Parathyroid adenoma (tissue), 2 donors: ENCODE measurements at regions not wholly inside any gene's neighbourhood (a gene's known extent, or its start where the extent isn't known, plus 50 kb on each side); places are given as distances from the start of the nearest gene placed in this dataset.

ENCODE experiments used
- H2AFZ ChIP-seq: fragments of 300-600 bp; sonication (generic); one replicate; pipeline ENCODE4 v1.7.0; 2017; ENCODE audit warnings: antibody characterized with exemption, mild to moderate bottlenecking
- H3K27ac ChIP-seq: fragments of 300-600 bp; sonication (generic); one replicate; pipeline ENCODE4 v1.7.0; 2017
- H3K27me3 ChIP-seq: fragments of 300-600 bp; sonication (generic); one replicate; pipeline ENCODE4 v1.7.0; 2017; ENCODE audit warnings: low read length; ENCODE audit not compliant: control insufficient read depth, insufficient read depth
- H3K36me3 ChIP-seq: fragments of 300-600 bp; sonication (generic); one replicate; pipeline ENCODE4 v1.7.0; 2017; ENCODE audit warnings: low read length; ENCODE audit not compliant: control insufficient read depth, insufficient read depth
- H3K4me1 ChIP-seq: fragments of 300-600 bp; sonication (generic); one replicate; pipeline ENCODE4 v1.7.0; 2017; ENCODE audit warnings: control low read depth
- H3K4me2 ChIP-seq: fragments of 300-600 bp; sonication (generic); one replicate; pipeline ENCODE4 v1.7.0; 2017; ENCODE audit warnings: low read length
- H3K4me3 ChIP-seq: fragments of 300-600 bp; sonication (generic); one replicate; pipeline ENCODE4 v1.7.0; 2017; ENCODE audit warnings: low read depth, low read length
- H3K79me2 ChIP-seq: fragments of 300-600 bp; sonication (generic); one replicate; pipeline ENCODE4 v1.7.0; 2017; ENCODE audit warnings: control low read depth
- H3K9ac ChIP-seq: fragments of 300-600 bp; sonication (generic); one replicate; pipeline ENCODE4 v1.7.0; 2017; ENCODE audit warnings: mild to moderate bottlenecking
- H3K9me3 ChIP-seq: fragments of 300-600 bp; sonication (generic); one replicate; pipeline ENCODE4 v1.7.0; 2017; ENCODE audit warnings: low read length; ENCODE audit not compliant: control insufficient read depth
- TF ChIP-seq, protein P1 (sequence below): fragments of 300-600 bp; sonication (generic); IDR thresholded peaks from one replicate; pipeline ENCODE4 v1.7.0; 2017; ENCODE audit warnings: antibody characterized with exemption, mild to moderate bottlenecking
- donor health status: primary hyperparathyroidism.

- Histone ChIP-seq H3K4me2 (no peak overlapping the region), H2AFZ (no peak overlapping the region), H3K4me3 (no peak overlapping the region), H3K9me3 (no peaks in the 10 kb centered on the region), H3K27me3 (no peaks in the 10 kb centered on the region), H3K36me3 (no peaks in the 10 kb centered on the region), H3K9ac (no peak overlapping the region), H3K79me2 (no peaks in the 10 kb centered on the region), H3K27ac (no peak overlapping the region), H3K4me1 (peaks cover 22% of the 10 kb centered on the region)
- TF ChIP-seq, protein P1, sequence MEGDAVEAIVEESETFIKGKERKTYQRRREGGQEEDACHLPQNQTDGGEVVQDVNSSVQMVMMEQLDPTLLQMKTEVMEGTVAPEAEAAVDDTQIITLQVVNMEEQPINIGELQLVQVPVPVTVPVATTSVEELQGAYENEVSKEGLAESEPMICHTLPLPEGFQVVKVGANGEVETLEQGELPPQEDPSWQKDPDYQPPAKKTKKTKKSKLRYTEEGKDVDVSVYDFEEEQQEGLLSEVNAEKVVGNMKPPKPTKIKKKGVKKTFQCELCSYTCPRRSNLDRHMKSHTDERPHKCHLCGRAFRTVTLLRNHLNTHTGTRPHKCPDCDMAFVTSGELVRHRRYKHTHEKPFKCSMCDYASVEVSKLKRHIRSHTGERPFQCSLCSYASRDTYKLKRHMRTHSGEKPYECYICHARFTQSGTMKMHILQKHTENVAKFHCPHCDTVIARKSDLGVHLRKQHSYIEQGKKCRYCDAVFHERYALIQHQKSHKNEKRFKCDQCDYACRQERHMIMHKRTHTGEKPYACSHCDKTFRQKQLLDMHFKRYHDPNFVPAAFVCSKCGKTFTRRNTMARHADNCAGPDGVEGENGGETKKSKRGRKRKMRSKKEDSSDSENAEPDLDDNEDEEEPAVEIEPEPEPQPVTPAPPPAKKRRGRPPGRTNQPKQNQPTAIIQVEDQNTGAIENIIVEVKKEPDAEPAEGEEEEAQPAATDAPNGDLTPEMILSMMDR = no peak
Measured at GRCh38 chr1:29673228-29673500, 436.8 kb downstream of the PTPRU start.

GRCh38 chr1:29672416-29673227 is 436.3 kb downstream of the PTPRU start:
- Histone ChIP-seq H3K9ac (no peak overlapping the region), H3K27me3 (no peaks in the 10 kb centered on the region), H3K36me3 (no peaks in the 10 kb centered on the region), H3K27ac (no peak overlapping the region), H3K4me1 (peaks cover 22% of the 10 kb centered on the region), H3K4me2 (no peak overlapping the region), H2AFZ (no peak overlapping the region), H3K79me2 (no peaks in the 10 kb centered on the region), H3K9me3 (no peaks in the 10 kb centered on the region), H3K4me3 (no peak overlapping the region)
- TF ChIP-seq, protein P1 = no peak

DNA sequence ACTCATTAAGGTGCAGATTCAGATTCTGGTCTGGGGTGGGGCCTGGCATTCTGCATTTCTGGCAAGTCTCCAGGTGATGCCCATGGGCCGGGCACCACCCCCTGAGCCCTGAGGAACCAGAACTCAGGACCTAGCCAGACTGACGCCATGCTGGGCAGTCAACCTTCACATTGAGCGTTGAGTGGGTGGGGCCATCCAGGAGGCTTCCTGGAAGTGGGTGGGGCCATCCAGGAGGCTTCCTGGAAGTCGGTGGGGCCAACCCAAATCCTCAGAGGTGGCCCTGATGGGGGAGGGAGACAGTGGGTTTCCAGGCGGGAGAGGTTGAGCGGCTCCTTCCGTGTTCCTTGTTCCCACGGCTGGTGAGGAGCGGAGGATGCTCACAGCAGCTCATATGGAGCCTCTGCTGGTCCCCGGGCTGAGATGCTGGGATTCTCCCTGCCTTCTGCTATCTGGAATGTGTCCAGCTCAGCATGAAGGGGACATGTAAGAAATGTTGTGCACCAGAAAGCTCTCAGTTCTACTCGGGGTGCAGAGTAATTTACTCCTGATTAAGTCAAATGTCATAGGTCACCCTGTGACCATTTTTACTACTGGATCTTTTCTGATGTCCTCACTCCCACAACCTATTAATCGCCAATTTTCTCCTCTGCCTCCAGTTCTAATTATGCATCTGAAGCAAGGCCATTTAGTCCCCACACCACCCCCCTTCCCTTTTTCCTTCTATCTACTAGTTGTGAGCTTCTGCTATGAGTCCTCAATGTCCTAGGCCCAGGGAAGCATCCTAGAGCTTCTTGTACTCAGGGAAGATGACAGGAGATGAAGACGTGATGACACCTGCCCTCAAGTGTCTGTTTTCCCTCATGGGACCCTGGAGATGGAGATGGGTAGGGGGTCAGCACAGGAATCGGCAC is 435.4 kb downstream of the PTPRU start:
- Histone ChIP-seq H3K4me3 (no peak overlapping the region), H3K4me1 (peaks cover 22% of the 10 kb centered on the region), H3K36me3 (no peaks in the 10 kb centered on the region), H3K79me2 (no peaks in the 10 kb centered on the region), H3K9ac (no peak overlapping the region), H2AFZ (no peak overlapping the region), H3K4me2 (no peak overlapping the region), H3K27me3 (no peaks in the 10 kb centered on the region), H3K9me3 (no peaks in the 10 kb centered on the region), H3K27ac (no peak overlapping the region)
- TF ChIP-seq, protein P1 = no peak

DNA sequence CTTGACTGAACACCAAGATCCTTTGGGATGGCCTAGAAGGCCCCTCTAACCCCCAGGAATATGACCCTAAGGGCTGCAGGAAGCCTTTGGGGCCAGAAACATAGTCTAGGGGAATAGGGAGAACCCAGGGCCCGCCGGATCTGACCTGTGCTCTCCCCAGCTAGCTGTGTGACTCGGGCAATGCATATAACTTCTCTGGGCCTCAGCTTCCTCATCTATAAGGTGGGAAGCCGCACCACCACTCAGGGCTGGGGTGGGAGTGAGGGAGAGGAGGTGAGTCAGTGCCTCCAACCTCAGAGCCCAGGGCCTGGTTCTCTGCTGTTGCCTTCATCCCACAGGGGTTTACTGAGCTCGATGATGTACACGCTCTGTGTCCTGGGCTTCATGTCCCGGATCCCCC is 434.4 kb downstream of the PTPRU start:
- Histone ChIP-seq H3K4me3 (no peak overlapping the region), H3K9me3 (no peaks in the 10 kb centered on the region), H3K79me2 (no peaks in the 10 kb centered on the region), H3K27ac (no peak overlapping the region), H2AFZ (no peak overlapping the region), H3K4me2 (no peak overlapping the region), H3K36me3 (no peaks in the 10 kb centered on the region), H3K27me3 (no peaks in the 10 kb centered on the region), H3K9ac (no peak overlapping the region), H3K4me1 (peaks cover 15% of the 10 kb centered on the region)
- TF ChIP-seq, protein P1 = no peak
